GM18873 (cell line): ENCODE measurements at regions not wholly inside any gene's neighbourhood (a gene's known extent, or its start where the extent isn't known, plus 50 kb on each side); places are given as distances from the start of the nearest gene placed in this dataset.
"Not testable (repeated sequence)": the region's sequence is repeated elsewhere in the genome, so short reads cannot be mapped to it uniquely, and the experiment has no call there.

Experiments used
- ATAC-seq: cut with Tn5 transposase; IDR thresholded peaks from one replicate; pipeline ENCODE4 v1.9.1; 2021; ENCODE audit warnings: mild to moderate bottlenecking, moderate library complexity, moderate number of reproducible peaks; ENCODE audit not compliant: unreplicated experiment, low FRiP score

DNA sequence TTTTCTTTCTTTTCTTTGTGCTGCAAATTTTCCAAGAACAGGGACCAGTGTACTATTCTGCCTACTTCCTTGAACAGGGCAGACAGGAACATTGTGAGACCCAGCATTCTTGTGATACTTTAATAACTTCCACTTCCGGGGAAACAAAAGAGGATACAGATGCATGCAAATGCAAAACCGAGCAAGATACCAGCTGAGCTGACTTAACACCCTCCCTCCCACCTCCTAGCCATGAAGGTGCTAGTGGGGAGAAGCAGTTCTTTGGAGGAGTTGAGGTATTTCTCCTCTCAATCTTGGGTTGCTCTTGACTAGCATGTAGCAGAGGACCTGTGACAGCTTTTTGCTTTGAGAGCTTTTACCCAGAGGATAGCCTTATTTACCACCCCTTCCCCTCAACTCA, 111.2 kb downstream of the KLF5 start:
- ATAC-seq, result no peak

DNA sequence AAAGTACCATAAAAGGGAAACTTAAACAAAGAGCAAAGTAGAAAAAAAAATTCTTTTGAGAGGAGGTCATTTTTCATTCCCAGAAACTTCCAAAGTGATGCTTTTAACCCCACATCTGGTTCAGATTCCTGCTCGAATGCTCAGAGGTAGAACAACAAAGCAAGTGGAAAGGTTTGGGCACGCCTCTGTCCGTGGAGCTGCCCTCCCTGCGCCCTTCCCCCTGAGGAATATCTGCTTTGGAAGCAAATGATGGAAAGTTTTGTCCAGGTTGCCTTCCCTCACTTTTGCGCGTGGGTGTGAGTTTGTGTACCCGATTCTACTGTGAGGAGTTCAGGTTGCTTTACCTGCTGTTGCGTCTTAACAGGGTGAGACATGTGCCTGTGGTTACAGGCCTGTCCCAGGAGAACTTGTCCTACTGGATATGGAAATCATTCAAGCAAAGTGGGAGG, 110.2 kb downstream of the KLF5 start:
- no peak for ATAC-seq

DNA sequence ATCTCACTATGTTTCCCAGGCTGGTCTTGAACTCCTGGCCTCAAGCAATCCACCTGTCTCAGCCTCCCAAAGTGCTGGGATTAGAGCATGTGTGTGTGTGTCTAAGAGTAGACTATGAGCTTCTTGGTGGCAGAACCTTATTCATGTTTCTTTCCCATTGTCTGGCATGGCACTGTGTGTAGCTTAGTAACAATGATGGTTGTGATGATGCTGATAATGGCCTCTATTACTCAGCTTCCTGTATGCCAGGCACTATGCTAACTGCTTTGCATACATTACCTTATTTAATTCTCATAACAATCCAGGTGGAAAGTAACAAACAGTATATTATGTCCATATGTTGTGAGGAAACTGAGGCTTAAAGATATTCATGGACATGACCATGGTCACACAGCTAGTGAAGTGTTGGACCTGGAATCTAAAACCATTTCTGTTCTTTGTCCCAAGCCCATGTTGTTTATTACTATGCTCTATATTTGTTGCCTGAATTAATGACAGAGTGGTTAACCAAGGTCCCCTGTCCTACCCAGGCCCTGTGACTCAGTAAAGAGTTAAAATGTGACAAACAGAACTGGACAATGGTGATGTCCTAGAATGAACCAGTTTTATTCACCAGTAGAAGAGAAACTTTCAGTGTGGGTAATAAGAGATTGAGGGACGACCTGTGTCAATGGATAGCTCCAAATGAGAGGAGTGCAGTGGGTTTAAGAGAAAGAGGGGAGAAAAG, 109.6 kb downstream of the KLF5 start:
- no peak for ATAC-seq

DNA sequence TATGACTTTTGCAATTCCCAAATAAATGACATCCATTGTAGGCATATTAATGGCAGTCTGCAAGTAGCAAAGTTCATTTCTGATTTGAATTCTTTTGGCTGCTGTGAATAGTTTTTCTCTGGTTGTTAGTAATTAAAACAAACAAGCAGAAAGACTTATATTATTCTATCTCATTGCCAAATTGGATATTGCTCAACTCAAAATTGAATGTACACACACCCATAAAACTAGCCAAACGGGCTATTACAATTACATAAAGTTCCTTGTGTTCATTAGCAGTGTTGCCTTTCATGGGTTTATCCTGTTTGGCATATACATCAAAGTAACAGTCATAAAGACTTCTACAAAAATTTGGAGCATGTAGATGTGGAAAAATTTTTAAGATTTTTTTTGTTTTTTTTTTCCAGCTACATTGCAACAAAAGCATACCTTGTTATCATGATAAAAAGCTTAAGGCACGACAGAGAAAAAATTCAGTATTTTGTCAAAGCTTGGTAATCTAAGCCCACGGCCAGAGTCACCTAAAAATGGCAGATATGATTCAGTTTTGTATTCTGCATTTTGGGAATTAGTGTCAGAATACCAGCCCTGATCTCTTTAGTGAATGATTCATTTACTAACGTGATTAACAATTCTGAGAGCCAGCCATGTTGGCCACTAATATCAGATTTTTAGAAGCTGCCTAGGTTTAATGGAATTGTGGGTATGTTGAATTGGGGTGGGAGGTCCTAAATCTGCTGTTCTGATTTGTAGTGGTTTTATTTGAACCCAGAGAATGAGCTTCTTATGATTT, 108.4 kb downstream of the KLF5 start:
- ATAC-seq, result no peak

DNA sequence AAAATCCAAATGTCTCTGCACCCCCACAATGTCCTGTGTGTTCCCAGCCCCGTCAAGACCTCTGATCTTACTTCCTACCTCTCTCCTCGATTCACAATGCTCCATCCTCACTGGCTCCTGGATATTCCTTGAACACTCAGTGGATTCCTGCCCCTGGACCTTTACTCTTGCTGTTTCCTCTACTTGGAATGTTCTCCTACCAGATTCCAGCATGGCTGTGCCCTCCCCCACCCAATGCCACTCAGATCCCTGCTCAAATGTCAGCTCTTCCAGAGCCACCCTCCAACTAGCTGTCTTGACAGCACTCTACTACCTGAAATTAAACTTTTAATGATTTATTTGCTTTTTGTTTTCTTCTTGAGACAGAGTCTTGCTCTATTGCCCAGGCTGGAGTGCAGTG, 107.4 kb downstream of the KLF5 start:
- no peak for ATAC-seq

DNA sequence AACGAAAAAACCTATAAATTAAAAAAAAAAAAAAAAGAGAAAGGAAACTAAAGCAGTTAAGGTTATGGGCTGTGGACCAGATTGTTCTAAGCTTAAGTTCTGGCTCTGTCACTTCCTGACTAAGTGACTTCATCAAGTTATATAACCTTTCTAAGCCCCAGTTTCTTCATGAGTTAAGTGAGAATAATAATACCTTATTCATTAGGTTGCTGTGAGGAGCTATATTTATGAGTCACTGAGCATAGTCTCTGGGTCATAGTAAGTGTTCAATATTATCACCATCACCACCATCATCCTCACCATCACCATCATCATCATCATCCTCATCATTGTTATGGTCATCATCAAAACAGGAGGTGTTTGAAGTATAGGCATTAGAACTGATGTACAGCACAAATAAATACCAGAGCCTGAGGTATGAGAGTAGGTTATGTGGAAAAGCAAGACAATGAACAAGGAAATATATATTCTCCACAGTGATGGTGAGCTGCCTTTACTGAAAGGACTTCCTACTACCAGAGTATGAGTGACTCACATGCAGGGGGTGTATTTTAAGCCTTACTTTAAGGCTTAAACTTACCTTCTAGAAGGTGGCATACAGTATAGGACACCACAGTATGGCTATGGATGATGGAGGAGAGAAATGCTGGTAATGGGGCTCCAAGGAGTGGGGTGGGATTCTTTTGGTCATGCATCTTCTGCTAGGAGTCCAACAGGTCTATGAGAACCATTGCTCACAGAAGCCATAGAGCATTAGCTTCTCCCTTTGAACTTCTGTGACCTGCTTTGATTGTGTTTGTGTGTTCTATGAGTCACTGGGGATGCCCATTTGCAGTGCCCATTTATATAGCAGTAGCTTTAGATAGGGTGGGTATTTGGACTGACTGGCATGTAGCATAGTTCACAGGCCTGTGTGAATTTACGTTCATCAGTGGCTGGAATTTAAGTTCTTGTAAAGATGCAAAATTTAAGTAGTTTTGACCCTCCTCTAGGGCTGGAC, 104.4 kb downstream of the KLF5 start:
- no peak for ATAC-seq

DNA sequence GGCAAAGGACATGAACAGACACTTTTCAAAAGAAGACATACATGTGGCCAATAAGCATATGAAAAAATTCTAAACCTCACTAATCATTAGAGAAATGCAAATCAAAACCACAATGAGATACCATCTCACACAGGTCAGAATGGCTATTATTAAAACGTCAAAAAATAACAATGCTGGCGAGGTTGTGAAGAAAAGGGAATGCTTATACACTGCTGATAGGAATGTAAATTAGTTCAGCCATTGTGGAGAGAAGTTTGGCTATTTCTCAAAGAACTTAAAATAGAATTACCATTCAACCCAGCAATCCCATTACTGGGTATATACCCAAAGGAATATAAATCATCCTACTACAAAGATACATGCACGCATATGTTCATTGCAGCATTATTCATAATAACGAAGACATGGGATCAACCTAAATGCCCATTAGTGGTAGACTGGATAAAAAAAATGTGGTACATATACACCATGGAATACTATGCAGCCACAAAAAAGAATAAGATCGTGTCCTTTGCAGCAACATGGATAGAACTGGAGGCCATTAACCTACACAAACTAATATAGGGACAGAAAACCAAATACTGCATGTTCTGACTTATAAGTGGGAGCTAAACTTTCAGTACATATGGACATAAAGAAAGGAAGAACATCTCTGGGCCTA, 101.7 kb downstream of the KLF5 start:
- ATAC-seq, result not testable (repeated sequence)

DNA sequence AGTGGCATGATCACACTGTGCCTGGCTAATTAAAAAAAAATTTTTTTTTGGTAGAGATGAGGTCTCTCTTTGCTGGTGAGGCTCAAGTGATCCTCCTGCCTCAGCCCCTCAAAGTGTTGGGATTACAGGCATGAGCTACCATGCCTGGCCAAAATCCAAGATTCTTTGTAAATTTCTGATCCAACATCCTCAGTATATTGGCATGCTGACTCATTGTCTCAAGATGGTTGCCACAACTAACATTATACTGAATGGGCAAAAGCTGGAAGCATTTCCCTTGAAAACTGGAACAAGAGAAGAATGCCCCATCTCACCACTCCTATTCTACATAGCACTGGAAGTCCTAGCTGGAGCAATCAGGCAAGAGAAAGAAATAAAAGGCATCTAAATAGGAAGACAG, 100.0 kb downstream of the KLF5 start:
- ATAC-seq, result no peak

DNA sequence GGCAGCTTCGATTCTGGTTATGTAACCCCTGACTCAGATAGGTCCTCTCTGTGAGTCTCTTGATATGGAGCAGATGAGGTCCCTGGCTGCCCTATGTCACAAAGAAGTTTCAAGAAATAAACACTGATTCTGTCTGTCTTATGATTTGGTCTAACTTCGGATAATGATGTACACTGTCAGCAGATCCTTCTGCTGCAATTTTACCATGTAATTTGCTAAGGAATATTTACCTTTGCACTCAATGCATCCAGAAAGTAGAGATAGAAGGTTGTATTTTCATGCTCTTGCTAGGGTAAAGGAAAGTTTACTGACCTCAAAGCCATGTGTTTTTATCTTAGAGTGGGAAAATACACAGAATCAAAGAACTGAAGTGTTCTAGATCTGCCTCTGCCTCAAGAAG, 98.2 kb downstream of the KLF5 start:
- ATAC-seq, result no peak

DNA sequence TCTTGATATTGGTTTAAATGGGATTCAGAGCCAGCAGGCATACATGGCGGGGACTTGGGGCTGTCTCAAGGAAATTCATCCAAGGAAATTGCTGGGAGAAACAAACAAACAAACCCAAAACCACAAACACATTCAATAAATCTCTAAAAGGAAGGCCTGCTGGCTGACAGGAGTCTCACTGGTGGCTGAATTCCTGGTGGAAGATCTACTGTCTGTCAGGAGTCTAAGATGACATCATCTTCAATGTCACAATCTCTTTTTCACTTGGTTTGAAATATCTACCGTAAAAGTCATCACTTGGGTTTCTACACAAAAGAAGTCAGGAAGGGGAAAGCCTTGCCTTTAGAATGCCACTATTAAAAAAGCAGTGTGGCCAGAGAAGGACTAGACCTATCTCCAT, 87.9 kb downstream of the KLF5 start:
- ATAC-seq, result no peak

DNA sequence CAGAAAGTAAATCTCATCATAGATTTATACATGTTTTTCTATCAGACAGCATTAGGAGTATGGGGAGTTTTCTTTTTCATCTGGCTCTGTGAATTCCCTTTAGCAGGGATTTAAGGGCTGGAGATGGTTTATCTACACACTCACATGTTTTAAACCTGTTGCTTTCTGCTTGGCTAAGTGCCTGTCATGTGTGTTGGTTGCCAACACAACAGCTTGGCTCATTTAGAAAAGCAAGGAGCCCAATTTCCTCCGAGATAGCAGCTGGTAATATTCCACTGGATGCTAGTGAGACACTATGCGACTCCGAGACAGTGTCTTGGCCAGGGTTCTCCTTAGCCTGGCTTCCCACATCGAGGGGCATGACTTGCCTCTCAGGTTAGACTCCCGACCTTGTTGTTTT, 83.3 kb downstream of the KLF5 start:
- ATAC-seq, result no peak

DNA sequence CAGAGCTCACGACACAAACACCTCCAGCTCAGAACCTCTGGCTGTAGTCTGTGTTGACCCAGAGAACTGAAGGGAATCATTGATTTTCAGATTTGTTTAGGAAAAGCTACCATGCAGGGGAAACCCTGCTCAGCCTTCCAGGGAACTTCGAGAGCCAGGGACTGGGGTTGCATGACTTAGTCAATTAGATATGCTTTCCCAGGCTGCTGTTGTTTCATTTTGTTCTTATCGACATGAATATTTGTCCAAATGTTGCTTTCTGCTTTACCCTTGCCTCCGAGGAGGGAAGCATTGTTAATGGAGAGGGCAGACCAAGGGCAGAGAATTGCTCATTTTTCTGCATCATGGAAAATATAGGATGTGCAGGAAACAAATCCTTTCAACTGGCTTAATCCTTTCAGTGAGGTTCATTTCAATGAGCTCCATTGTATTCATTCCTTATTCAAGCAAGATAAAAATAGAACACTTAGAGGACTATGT, 82.5 kb downstream of the KLF5 start:
- ATAC-seq, result no peak

DNA sequence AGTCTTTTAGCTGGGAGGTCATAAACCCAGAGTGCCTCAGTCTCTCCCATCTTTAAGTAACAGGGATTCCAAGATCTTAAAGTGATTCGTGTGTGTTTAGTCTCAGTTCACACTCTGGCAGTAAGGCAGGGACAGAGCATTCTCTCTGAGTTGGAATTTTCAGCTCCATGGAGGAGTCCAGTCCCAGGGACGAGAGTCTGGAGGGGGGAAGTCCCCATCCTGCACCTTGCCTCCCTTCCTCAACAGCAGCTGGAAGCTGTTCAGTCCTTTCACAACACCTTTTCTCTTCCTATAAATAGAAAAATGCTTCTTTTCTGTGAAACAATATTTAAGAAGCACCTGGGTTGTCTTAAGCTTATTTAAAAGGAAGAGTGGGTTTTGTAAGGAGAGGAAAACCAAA, 82.0 kb downstream of the KLF5 start:
- no peak for ATAC-seq

DNA sequence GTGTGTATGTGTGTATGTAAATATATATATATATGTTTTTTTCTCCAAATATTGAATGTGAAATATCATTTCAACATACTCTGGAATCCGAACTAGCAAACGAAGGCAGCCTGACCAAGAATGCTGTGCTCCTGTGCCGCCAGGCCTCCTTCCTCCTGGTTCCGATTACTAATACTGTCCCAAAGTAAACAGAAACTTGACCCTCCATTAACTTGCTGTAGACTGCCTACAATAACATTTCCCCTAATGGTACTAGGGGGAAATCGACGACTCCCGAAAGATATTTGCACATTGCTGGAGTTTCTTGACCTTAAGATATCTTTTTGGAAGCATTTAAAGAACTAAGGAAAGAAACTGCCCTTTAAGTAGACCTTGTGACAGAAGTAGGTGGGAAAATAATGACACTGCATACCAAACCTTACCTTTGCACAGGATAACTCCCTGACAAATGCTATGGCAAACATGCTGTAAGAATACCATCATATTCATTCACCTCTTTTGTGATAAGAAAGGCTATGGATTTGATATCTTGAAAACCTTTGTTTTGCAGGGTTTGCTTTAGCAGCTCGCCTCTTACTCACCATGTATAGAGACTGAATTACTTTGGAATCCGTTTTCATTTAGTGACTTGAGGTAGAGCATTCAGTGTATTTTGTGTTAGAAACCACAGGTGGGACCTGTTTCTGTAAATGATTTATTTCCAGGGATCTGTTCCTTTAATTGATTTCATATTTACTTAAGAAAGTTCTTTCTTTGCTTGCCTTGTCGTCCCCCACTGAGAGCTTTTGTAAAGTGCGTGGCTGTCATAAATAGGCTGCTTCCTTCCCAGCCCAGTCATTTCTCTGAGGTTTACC, 80.1 kb downstream of the KLF5 start:
- ATAC-seq, result no peak

DNA sequence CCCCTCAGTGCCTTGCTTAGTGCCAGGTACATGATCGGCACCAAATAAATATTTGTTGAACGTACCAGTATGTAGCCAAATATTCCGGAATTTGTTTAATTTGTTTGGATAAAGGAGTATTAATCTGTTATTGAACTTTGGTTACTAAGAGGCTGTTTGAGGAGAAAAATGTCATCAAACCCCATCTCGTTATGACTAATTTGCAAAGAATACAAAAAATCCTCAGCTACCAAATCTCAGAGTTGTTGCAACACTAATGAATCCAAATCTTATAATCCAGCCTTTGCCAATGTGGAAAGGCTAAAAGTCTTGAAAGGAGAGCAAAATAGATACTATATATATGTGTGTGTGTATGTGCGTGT, 79.5 kb downstream of the KLF5 start:
- ATAC-seq, result no peak

DNA sequence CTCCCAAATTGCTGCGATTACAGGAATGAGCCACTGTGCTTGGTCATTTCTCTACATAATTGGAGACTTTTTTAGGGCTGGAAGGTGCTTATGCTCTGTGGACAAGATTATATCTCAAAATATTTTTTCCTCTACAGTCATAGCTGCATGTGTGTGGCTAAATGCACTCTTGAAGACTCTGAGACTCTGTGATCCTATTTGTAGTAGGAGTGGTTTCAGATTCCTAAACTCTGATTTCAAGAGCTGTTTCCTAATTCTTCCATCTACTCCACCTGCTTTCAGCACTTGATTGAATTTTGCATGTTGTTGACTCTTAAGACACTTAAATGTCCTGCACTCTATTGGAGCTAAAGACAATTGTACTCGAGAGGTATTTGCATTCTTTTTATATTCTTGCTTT, 78.0 kb downstream of the KLF5 start:
- ATAC-seq, result no peak

DNA sequence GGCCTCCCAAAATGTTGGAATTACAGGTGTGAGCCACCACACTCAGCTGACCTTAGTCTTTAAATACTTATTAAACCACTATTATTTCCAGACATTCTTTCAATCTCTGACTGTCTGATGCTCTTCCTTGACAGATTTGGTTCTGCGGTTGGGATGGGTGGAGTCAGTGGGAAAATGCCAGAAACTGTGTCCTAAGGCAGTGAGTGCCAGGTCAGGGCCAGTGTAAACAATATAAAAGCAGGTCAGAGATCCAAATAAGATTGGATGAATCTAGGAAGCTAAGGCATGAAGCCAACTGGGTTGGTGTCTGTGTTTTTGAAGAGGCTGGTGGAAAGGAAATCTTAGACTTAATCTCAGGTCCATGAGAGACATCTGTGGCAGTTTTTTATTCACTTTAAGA, 74.7 kb downstream of the KLF5 start:
- ATAC-seq, result no peak

DNA sequence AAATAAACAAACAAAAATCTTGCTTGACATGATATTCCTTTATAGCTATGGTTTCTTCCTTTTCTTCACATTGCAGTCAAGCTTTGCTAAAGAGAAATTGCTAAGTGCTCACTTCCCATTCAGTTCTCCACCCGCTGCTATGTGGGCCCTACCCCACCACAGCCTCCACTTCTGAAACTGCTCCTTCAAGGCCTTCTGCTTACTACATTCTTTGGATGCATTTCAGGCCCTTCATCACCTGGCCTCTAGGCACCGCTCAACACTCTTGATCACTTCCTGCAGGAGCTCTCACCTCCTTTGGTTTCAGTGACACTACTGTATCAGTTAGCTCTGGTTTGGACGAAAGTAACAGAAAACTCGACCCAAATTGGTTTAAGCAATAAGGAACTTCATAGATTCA, 72.4 kb downstream of the KLF5 start:
- ATAC-seq, result no peak

DNA sequence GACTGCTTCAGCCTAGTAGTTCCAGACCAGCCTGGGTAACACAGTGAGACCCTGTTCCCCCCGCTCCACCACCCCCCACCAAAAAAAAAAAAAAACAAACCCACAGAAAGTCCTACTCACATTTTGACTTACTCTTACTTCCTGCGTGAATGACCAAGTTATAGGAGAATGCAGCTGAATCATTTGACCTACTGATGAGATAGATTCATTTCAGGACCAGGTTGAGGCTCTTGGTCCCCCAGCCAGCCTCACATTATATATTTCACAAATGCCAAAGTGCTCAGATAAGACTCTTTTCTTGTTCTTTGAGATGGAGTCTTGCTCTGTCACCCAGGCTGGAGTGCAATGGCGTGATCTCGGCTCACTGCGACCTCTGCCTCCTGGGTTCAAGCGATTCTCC, 70.2 kb downstream of the KLF5 start:
- ATAC-seq, result no peak
